CD4-positive, alpha-beta memory T cell (primary cell): ENCODE measurements at regions not wholly inside any gene's neighbourhood (a gene's known extent, or its start where the extent isn't known, plus 50 kb on each side); places are given as distances from the start of the nearest gene placed in this dataset.

Source experiments
- CTCF ChIA-PET: fragments of 350-600 bp; sonication (Branson Sonifier 250); formaldehyde crosslinking; loops from one replicate; lab custom pipeline; 2021; ENCODE audit warnings: inconsistent platforms; ENCODE audit not compliant: partially characterized antibody; lab: Charles Lee
- POLR2A ChIA-PET: fragments of 350-600 bp; sonication (Branson Sonifier 250); formaldehyde crosslinking; loops from one replicate; lab custom pipeline; 2021; ENCODE audit not compliant: partially characterized antibody; lab: Charles Lee
- DNase-seq, 5 donors: peaks; one replicate each; pipeline versions ENCODE4 v3.0.0 to v3.0.0-alpha.2; 2020 to 2022; ENCODE audit warnings: mixed read lengths in 1 of 5
- H3K27ac ChIP-seq: one replicate; pipeline ENCODE4 v1.7.0; 2013; ENCODE audit warnings: low read depth, low read length
- H3K27me3 ChIP-seq: 2 replicates; pipeline ENCODE4 v1.7.0; 2013; ENCODE audit warnings: mild to moderate bottlenecking, low read length, moderate library complexity; ENCODE audit not compliant: insufficient read depth
- H3K36me3 ChIP-seq: 2 replicates; pipeline ENCODE4 v1.7.0; 2013; ENCODE audit warnings: mild to moderate bottlenecking, low read length, moderate library complexity; ENCODE audit not compliant: insufficient read depth
- H3K4me1 ChIP-seq: 2 replicates; pipeline ENCODE4 v1.7.0; 2013; ENCODE audit warnings: mild to moderate bottlenecking, low read length, moderate library complexity; ENCODE audit not compliant: insufficient read depth
- H3K4me3 ChIP-seq, 2 donors: one replicate each; pipeline ENCODE4 v1.7.0; 2013; ENCODE audit warnings: low read length in 2 of 2, mild to moderate bottlenecking in 1 of 2
- H3K9me3 ChIP-seq, 2 donors: one replicate each; pipeline ENCODE4 v1.7.0; 2013; ENCODE audit warnings: low read length in 2 of 2, control low read depth in 1 of 2; ENCODE audit not compliant: control insufficient read depth in 1 of 2
- H3K27ac Mint-ChIP-seq, 7 donors: one replicate each; pipeline ENCODE4 v1.8.0; 2020 to 2021; ENCODE audit warnings: mixed read lengths in 7 of 7, mild to moderate bottlenecking in 6 of 7, inconsistent platforms in 3 of 7, moderate library complexity in 3 of 7
- H3K27me3 Mint-ChIP-seq, 2 donors: one replicate each; pipeline ENCODE4 v1.8.0; 2020 to 2021; ENCODE audit warnings: mixed read lengths in 2 of 2
- H3K36me3 Mint-ChIP-seq, 2 donors: one replicate each; pipeline ENCODE4 v1.8.0; 2020 to 2021; ENCODE audit warnings: mixed read lengths in 2 of 2, inconsistent platforms in 1 of 2, mild to moderate bottlenecking in 1 of 2
- H3K4me1 Mint-ChIP-seq, 4 donors: one replicate each; pipeline ENCODE4 v1.8.0; 2020 to 2021; ENCODE audit warnings: mixed read lengths in 4 of 4, mild to moderate bottlenecking in 1 of 4
- H3K4me3 Mint-ChIP-seq, 8 donors: one replicate each; pipeline ENCODE4 v1.8.0; 2020 to 2021; ENCODE audit warnings: mixed read lengths in 8 of 8, mild to moderate bottlenecking in 7 of 8, moderate library complexity in 6 of 8, inconsistent platforms in 3 of 8
- H3K9me3 Mint-ChIP-seq, 8 donors: one replicate each; pipeline ENCODE4 v1.8.0; 2020 to 2021; ENCODE audit warnings: mixed read lengths in 8 of 8, mild to moderate bottlenecking in 5 of 8, inconsistent platforms in 3 of 8, moderate library complexity in 1 of 8
- intact Hi-C: fragments of 100-400 bp; cut with micrococcal nuclease; formaldehyde crosslinking; loops from one replicate; pipeline ENCODE4 v1.15.1; 2023

GRCh38 chr3:31077826-31078225 lies 183.4 kb upstream of the GADL1 start:
- no peak overlapping the region for H3K4me3 ChIP-seq
- no peaks in the 10 kb centered on the region for H3K36me3 ChIP-seq
- intact Hi-C loops = no loop called here
- H3K27ac ChIP-seq = no peak overlapping the region
- ChIA-PET POLR2A (no interaction called here), CTCF (no interaction called here)
- H3K36me3 Mint-ChIP-seq = no peaks in the 10 kb centered on the region
- no peaks in the 10 kb centered on the region for H3K4me1 ChIP-seq
- H3K27me3 Mint-ChIP-seq = no peaks in the 10 kb centered on the region
- no peaks in the 10 kb centered on the region for H3K9me3 Mint-ChIP-seq
- no peaks in the 10 kb centered on the region for H3K27me3 ChIP-seq
- H3K4me1 Mint-ChIP-seq = peaks cover 0 to 7% (median 4%) of the 10 kb centered on the region in 4 donors
- no peak overlapping the region for H3K4me3 Mint-ChIP-seq
- H3K9me3 ChIP-seq = no peaks in the 10 kb centered on the region
- DNase-seq = no peak
- H3K27ac Mint-ChIP-seq = no peak overlapping the region

- CTCF ChIA-PET = no interaction called here
- no peaks in the 10 kb centered on the region for H3K27me3 ChIP-seq
- no peaks in the 10 kb centered on the region for H3K27me3 Mint-ChIP-seq
These were observed 185.2 kb upstream of the GADL1 start for GRCh38 chr3:31079689-31080088.

GRCh38 chr3:31081018-31081662 lies 186.7 kb upstream of the GADL1 start:
- Mint-ChIP-seq H3K36me3 (no peaks in the 10 kb centered on the region), H3K4me3 (no peak overlapping the region), H3K27ac (no peak overlapping the region), H3K9me3 (no peaks in the 10 kb centered on the region), H3K27me3 (no peaks in the 10 kb centered on the region), H3K4me1 (peaks cover 0 to 7% (median 4%) of the 10 kb centered on the region in 4 donors)
- H3K36me3 ChIP-seq = no peaks in the 10 kb centered on the region
- ChIA-PET POLR2A (no interaction called here), CTCF (no interaction called here)
- DNase-seq = no peak
- no peaks in the 10 kb centered on the region for H3K4me1 ChIP-seq
- H3K9me3 ChIP-seq = no peaks in the 10 kb centered on the region
- no peak overlapping the region for H3K4me3 ChIP-seq
- intact Hi-C loops = no loop called here
- H3K27me3 ChIP-seq = no peaks in the 10 kb centered on the region
- H3K27ac ChIP-seq = no peak overlapping the region

More at GRCh38 chr3:31079689-31080088, 185.2 kb upstream of the GADL1 start:
- H3K4me1 Mint-ChIP-seq = peaks cover 0 to 7% (median 4%) of the 10 kb centered on the region in 4 donors
- H3K27ac Mint-ChIP-seq = no peak overlapping the region
- H3K4me3 ChIP-seq = no peak overlapping the region
- H3K27ac ChIP-seq = no peak overlapping the region
- POLR2A ChIA-PET = no interaction called here
- no peaks in the 10 kb centered on the region for H3K36me3 Mint-ChIP-seq
- H3K36me3 ChIP-seq = no peaks in the 10 kb centered on the region
- H3K9me3 ChIP-seq = no peaks in the 10 kb centered on the region
- H3K9me3 Mint-ChIP-seq = no peaks in the 10 kb centered on the region
- no peak for DNase-seq
- H3K4me1 ChIP-seq = no peaks in the 10 kb centered on the region
- H3K4me3 Mint-ChIP-seq = no peak overlapping the region
- intact Hi-C loops = no loop called here

- DNase-seq = no peak
- H3K9me3 ChIP-seq = no peaks in the 10 kb centered on the region
- Mint-ChIP-seq H3K9me3 (no peaks in the 10 kb centered on the region), H3K27ac (no peak overlapping the region), H3K4me1 (peaks cover 0 to 10% (median 0%) of the 10 kb centered on the region in 4 donors), H3K27me3 (no peaks in the 10 kb centered on the region), H3K36me3 (no peaks in the 10 kb centered on the region), H3K4me3 (no peak overlapping the region)
- H3K27me3 ChIP-seq = no peaks in the 10 kb centered on the region
- H3K4me1 ChIP-seq = no peaks in the 10 kb centered on the region
- H3K27ac ChIP-seq = no peak overlapping the region
- no peak overlapping the region for H3K4me3 ChIP-seq
- ChIA-PET POLR2A (no interaction called here), CTCF (no interaction called here)
- H3K36me3 ChIP-seq = no peaks in the 10 kb centered on the region
- intact Hi-C loops = no loop called here
These were observed 191.7 kb upstream of the GADL1 start for GRCh38 chr3:31086148-31086547.

GRCh38 chr3:31086698-31087097 lies 192.2 kb upstream of the GADL1 start:
- H3K9me3 ChIP-seq = no peaks in the 10 kb centered on the region
- intact Hi-C loops = no loop called here
- no peaks in the 10 kb centered on the region for H3K4me1 ChIP-seq
- no peaks in the 10 kb centered on the region for H3K27me3 Mint-ChIP-seq
- H3K36me3 ChIP-seq = no peaks in the 10 kb centered on the region
- H3K4me3 Mint-ChIP-seq = no peak overlapping the region
- no peak overlapping the region for H3K4me3 ChIP-seq
- ChIA-PET CTCF (no interaction called here), POLR2A (no interaction called here)
- H3K27me3 ChIP-seq = no peaks in the 10 kb centered on the region
- H3K27ac ChIP-seq = no peak overlapping the region
- H3K9me3 Mint-ChIP-seq = no peaks in the 10 kb centered on the region
- no peaks in the 10 kb centered on the region for H3K36me3 Mint-ChIP-seq
- no peak for DNase-seq
- H3K27ac Mint-ChIP-seq = no peak overlapping the region
- H3K4me1 Mint-ChIP-seq = peaks cover 0 to 10% (median 0%) of the 10 kb centered on the region in 4 donors

- ChIA-PET POLR2A (no interaction called here), CTCF (no interaction called here)
- no peak for DNase-seq
- H3K9me3 ChIP-seq = no peaks in the 10 kb centered on the region
- Mint-ChIP-seq H3K27ac (no peak overlapping the region), H3K4me3 (no peak overlapping the region), H3K27me3 (no peaks in the 10 kb centered on the region), H3K4me1 (peaks cover 0 to 15% (median 4%) of the 10 kb centered on the region in 4 donors), H3K9me3 (no peaks in the 10 kb centered on the region), H3K36me3 (no peaks in the 10 kb centered on the region)
- no peaks in the 10 kb centered on the region for H3K4me1 ChIP-seq
- no peaks in the 10 kb centered on the region for H3K36me3 ChIP-seq
- intact Hi-C loops = no loop called here
- no peak overlapping the region for H3K4me3 ChIP-seq
- H3K27ac ChIP-seq = no peak overlapping the region
- no peaks in the 10 kb centered on the region for H3K27me3 ChIP-seq
These were observed 197.3 kb upstream of the GADL1 start for GRCh38 chr3:31091748-31092147.

GRCh38 chr3:31092748-31093589 lies 198.5 kb upstream of the GADL1 start:
- Histone ChIP-seq H3K27me3 (no peaks in the 10 kb centered on the region), H3K27ac (no peak overlapping the region), H3K4me3 (no peak overlapping the region), H3K9me3 (no peaks in the 10 kb centered on the region), H3K36me3 (no peaks in the 10 kb centered on the region), H3K4me1 (no peaks in the 10 kb centered on the region)
- DNase-seq = no peak
- Mint-ChIP-seq H3K4me3 (no peak overlapping the region), H3K4me1 (peaks cover 0 to 10% (median 5%) of the 10 kb centered on the region in 4 donors), H3K27me3 (no peaks in the 10 kb centered on the region), H3K9me3 (no peaks in the 10 kb centered on the region), H3K36me3 (no peaks in the 10 kb centered on the region), H3K27ac (peak overlapping the region in 1 of 7 donors; percentile 35)
- CTCF ChIA-PET = no interaction called here
- intact Hi-C loops = no loop called here
- POLR2A ChIA-PET = no interaction called here
